Natural killer cell treated with Interleukin-12 subunit alpha and Interleukin-12 subunit beta and Interleukin-15 and Interleukin-18, amount 100 ng/mL, for 72 hours (primary cell): ENCODE measurements at regions not wholly inside any gene's neighbourhood (a gene's known extent, or its start where the extent isn't known, plus 50 kb on each side); places are given as distances from the start of the nearest gene placed in this dataset.

ENCODE experiments used
- ATAC-seq, 2 donors: fragments of 150-1000 bp; cut with Tn5 transposase in 1 of 2; sonication (Bioruptor Pico), chemical (Tn5 transposase) in 1 of 2; 2 replicates each; pipeline ENCODE4 v1.10.0; 2021
- DNase-seq: peaks from one replicate; pipeline ENCODE4 v3.0.0; 2022; ENCODE audit warnings: low spot score
- H3K27ac Mint-ChIP-seq, 2 donors: 1 replicate in 1 of 2; 2 replicates in 1 of 2; pipeline ENCODE4 v1.8.0; 2022; ENCODE audit warnings: mixed read lengths in 2 of 2, mild to moderate bottlenecking in 1 of 2, moderate library complexity in 1 of 2
- H3K27me3 Mint-ChIP-seq, 2 donors: 1 replicate in 1 of 2; 2 replicates in 1 of 2; pipeline ENCODE4 v1.8.0; 2022; ENCODE audit warnings: mixed read lengths in 2 of 2
- H3K36me3 Mint-ChIP-seq: one replicate; pipeline ENCODE4 v1.8.0; 2022; ENCODE audit warnings: mixed read lengths
- H3K4me1 Mint-ChIP-seq, 2 donors: 1 replicate in 1 of 2; 2 replicates in 1 of 2; pipeline ENCODE4 v1.8.0; 2022; ENCODE audit warnings: low read depth in 2 of 2, mixed read lengths in 2 of 2, mild to moderate bottlenecking in 1 of 2
- H3K4me3 Mint-ChIP-seq: one replicate; pipeline ENCODE4 v1.8.0; 2022; ENCODE audit warnings: mixed read lengths
- H3K9me3 Mint-ChIP-seq: 2 replicates; pipeline ENCODE4 v1.8.0; 2022; ENCODE audit warnings: mixed read lengths

DNA sequence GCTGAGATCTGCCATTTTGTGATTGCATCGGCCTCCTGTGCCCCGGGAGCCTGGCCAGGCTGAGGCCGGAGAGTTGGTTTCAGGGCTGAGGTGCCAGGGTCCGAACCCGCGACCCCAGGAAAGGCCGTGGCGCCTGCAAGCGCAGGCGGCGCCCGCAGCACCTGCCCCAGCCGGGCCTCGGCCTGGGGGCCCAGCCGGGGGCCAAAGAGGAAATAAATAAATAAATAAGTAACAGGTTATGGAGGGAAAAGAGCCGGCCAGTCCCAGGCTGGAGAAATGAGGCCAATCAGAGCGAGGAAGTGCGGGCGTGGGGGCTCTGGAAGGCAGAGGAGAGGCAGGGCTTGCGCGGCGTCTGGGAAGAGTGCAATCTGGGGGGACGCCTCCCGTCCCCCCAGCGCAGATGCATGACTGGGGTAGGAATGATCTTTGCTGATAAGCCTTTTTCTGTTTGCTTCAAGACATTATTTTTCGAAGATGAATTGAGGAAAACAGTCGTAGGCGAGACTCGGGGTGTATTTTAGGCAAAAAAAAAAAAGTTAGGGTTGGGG is 145.6 kb upstream of the ZNF536 start:
- Mint-ChIP-seq H3K9me3 (no peaks in the 10 kb centered on the region), H3K36me3 (peaks cover 11% of the 10 kb centered on the region), H3K27me3 (peaks cover 52 to 71% of the 10 kb centered on the region in 2 donors), H3K4me3 (peak overlapping the region; percentile 90), H3K27ac (peak overlapping the region; percentile 31 to 34), H3K4me1 (peaks cover 19 to 22% of the 10 kb centered on the region in 2 donors)
- DNase-seq: no peak
- no peak for ATAC-seq

DNA sequence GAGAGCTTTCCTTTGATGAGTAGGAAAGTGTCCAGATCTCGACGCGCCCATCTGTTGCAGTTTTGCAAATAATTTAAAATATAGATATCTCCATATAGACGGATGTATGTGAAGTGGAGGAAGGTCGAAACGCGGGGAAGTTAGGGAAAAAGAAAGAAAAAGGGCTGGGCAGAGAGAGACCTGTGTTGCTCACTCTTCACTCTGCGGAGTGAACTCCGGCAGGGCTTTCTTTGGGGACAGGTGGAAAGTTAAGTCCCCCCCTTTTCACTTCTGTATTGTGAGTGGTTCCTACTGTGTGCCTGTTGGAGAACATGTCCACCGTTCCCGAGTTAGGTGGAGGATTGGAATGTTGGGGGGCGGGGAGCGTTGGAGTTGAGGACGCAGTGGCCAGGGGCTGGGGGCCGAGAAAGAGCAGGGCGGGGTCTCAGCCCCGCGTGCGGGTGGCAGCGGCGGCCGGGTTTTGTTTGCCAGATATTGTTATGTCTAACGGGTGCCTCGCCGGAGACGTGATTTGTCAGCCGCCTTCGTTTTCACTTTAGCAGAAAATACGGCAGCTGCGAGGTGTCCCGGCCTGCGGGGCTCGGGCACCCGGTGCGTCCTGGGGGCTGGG is 145.1 kb upstream of the ZNF536 start:
- DNase-seq: no peak
- H3K4me3 Mint-ChIP-seq: peak overlapping the region; percentile 90
- H3K9me3 Mint-ChIP-seq: no peaks in the 10 kb centered on the region
- ATAC-seq: no peak
- H3K4me1 Mint-ChIP-seq: peaks cover 19 to 22% of the 10 kb centered on the region in 2 donors
- H3K36me3 Mint-ChIP-seq: peaks cover 11% of the 10 kb centered on the region
- peaks cover 48 to 72% of the 10 kb centered on the region in 2 donors for H3K27me3 Mint-ChIP-seq
- H3K27ac Mint-ChIP-seq: peak overlapping the region; percentile 31 to 34

DNA sequence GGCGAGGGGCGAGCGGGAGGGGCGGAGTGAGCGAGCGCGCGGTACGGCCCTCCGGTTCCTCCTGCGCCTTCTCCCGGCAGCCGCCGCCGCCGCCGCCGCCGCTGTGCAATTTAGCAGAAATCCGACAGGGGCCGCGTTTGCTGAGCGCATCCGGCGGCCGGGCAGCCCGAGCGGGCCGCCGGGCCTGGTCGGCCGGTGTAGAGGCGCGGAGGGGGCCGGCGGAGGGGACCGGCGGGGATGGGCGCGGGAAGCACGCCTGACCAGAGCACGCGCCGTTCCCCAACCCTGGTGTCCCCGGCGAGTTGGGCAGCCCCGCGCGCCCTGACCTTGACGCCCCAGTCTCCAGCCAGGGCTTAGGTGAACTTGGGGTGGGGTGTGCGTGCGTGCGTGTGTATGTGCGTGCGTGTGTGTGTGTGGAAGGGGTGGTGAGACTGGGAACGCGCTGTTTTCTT is 144.5 kb upstream of the ZNF536 start:
- no peak overlapping the region for H3K27ac Mint-ChIP-seq
- peak; percentile 64 to 80 for ATAC-seq
- peaks cover 19 to 22% of the 10 kb centered on the region in 2 donors for H3K4me1 Mint-ChIP-seq
- H3K27me3 Mint-ChIP-seq: peaks cover 53 to 76% of the 10 kb centered on the region in 2 donors
- no peak for DNase-seq
- no peaks in the 10 kb centered on the region for H3K9me3 Mint-ChIP-seq
- peak overlapping the region; percentile 22 for H3K4me3 Mint-ChIP-seq
- peaks cover 11% of the 10 kb centered on the region for H3K36me3 Mint-ChIP-seq

DNA sequence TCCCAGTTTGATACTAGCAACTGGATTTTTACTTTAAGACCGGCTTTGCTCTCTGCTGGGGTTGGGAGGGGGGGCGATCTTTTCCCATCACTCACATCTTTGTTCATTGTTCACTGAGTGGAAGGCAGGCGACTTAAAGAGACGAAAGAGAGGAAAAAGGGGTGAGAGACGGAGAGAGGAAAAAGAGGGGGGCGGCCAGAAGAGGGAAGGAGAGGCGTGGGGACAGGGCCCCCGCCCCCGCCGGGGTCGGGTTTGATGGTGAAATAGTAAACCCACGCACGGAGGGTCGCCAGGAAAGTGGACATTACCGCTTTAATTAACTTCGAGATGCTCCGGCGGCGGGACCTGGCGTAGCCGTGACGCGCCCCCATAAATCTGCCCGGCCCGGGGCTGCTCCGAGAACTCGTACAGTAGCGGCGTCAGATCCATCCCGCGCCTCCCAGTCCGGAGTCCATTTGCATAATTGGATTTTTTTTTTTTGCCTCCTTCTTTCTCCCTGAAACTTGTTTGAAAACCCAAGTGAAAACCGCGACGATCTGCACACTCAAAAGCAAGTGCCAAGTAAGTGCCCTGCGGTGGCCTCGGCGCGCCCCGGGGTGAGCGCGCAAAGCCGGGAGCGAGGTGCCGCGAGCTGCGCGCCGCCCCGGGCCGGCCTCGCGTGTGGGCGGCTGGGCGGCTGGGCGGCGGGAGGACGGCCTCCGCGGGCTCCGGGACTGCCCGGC is 143.9 kb upstream of the ZNF536 start:
- peak overlapping the region; percentile 22 for H3K4me3 Mint-ChIP-seq

DNA sequence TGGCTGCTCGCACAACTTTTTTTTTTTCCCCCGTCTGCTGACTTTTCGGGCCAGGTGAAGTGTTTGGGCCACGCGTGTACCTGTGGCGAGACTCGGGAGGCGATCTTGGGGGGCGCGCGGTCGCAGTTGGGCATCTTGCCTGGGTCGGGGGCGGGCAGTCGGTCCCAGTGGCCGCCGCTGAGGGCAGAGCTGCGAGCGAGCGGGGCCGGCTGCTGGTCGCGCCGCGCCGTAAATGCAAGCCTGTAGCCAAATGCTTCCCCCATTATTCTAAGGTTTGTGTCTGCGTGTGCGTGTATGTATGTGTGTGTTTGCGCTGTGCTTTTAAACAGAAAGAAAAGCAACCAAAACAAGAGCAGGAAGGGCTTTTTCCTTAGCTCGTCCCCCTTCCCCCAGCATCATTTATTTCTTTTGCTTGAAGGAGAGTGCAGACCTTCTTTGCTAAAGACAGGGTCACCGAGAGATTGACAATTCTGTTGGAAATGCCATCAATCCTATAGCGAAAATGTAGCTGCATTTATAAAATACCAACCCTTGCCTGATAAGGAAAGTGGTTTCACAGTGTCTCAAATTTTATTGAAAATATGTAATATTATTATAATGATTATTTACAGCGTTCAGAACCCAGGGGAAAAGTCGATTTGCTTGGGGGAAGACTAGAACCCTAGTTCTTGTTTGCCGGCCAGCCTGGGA is 143.2 kb upstream of the ZNF536 start:
- DNase-seq: no peak

More for the DNA sequence above, 143.9 kb upstream of the ZNF536 start:
- Mint-ChIP-seq H3K27me3 (peaks cover 50 to 74% of the 10 kb centered on the region in 2 donors), H3K36me3 (peaks cover 8% of the 10 kb centered on the region), H3K9me3 (no peaks in the 10 kb centered on the region), H3K27ac (no peak overlapping the region), H3K4me1 (peaks cover 17% of the 10 kb centered on the region in 2 donors)
- ATAC-seq (no peak), DNase-seq (no peak)

DNA sequence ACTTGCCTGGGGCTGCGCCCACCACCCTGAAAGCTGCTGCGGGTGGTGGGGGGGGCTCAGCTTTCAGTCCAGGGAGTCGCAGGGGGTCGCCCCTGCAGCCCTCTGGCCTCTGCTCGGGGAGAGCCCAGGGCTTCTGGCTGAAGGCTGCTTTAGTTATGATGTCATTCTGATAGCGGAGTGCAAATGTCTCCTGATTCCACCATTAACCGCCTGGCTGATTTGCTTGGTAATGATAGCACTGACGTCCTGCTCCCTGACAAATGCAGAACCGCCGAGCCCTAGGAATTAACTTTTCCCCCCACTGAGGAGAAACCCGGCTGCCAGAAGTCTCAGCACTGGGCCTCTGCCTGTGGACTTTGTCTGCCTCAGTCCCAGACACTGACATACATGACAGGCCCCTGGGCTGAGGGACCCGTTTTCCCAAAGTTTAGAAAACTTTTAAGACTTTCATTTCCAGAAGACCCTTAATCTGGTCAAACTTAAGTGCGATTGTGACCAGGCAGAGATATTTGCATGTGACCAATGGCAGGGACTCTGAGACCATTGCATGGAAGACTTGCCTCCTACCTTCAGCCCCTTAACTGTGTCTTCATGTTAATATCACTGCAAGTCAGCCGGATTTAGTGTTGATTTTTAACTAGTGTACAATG is 142.5 kb upstream of the ZNF536 start:
- ATAC-seq (no peak), DNase-seq (no peak)
- peaks cover 15 to 16% of the 10 kb centered on the region in 2 donors for H3K4me1 Mint-ChIP-seq
- H3K27ac Mint-ChIP-seq: no peak overlapping the region
- peaks cover 39 to 62% of the 10 kb centered on the region in 2 donors for H3K27me3 Mint-ChIP-seq
- no peaks in the 10 kb centered on the region for H3K9me3 Mint-ChIP-seq
- no peak overlapping the region for H3K4me3 Mint-ChIP-seq
- peaks cover 6% of the 10 kb centered on the region for H3K36me3 Mint-ChIP-seq

More for the DNA sequence above, 143.2 kb upstream of the ZNF536 start:
- H3K36me3 Mint-ChIP-seq: peaks cover 6% of the 10 kb centered on the region
- H3K4me1 Mint-ChIP-seq: peaks cover 15 to 16% of the 10 kb centered on the region in 2 donors
- ATAC-seq: no peak
- no peaks in the 10 kb centered on the region for H3K9me3 Mint-ChIP-seq
- peaks cover 45 to 67% of the 10 kb centered on the region in 2 donors for H3K27me3 Mint-ChIP-seq
- no peak overlapping the region for H3K27ac Mint-ChIP-seq
- H3K4me3 Mint-ChIP-seq: peak overlapping the region; percentile 61

DNA sequence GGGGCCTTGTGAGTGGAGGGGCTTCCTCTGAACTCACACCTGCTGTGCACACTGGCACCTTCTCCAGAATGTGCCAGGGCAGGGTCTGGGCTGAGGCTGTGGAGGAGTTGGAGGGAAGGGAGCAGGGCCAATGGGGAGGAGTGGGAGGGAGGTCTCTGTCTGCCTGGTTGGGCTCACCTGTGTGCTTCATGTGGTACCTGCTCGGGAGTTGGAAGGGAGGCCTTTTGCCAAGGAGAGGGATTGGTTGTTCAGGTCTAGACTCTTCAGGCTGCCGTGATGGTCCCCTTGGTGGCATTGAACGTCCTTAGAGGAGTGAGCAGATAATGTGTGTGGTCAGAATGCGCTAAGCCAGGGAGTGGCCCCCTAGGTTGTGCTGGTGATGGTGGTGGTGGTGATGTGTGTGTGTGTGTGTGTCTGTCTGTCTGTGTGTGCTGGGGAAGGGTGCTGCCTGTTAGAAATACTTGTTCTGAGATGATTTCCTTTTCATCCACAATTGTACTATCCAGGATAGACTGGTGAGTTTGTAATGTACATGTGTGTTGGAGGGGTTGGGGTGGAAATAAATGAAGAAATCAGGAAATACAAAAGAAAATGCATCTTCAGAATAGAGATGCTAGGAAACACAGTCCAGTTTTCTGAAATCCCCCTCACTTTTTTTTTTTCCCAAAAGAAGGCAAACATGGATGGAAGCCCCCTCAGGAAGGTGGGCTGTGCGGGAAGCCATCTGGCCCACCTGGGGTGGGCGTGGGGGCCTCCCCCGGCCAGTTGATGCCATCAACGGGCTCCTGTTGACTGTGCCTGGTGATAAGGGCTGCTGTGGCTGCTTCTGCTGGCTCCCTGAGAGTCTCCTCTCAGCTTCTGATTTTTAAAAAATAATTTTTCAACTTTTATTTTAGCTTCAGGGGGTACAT is 140.5 kb upstream of the ZNF536 start:
- Mint-ChIP-seq H3K27me3 (peaks cover 40 to 61% of the 10 kb centered on the region in 2 donors), H3K4me1 (peaks cover 6% of the 10 kb centered on the region in 2 donors), H3K27ac (no peak overlapping the region), H3K9me3 (no peaks in the 10 kb centered on the region), H3K36me3 (no peaks in the 10 kb centered on the region), H3K4me3 (no peak overlapping the region)
- ATAC-seq: peak in 1 of 2 donors; percentile 7
- no peak for DNase-seq

DNA sequence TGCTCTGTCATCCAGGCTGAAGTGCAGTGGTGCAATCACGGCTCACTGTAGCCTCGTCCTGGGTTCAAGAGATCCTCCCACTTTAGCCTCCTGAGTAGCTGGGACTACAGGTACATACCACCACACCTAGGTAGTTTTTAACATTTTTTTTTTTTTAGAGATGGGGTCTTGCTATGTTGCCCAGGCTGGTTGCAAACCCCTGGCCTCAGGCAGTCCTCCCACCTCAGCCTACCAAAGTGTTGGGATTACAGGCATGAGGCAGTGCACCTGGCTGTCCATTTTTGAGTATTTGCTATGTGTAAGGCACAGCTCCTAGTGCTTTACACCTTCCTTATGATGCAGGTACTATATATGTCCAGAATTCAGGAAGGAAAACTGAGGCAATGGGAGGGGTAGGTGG is 138.8 kb upstream of the ZNF536 start:
- H3K9me3 Mint-ChIP-seq: no peaks in the 10 kb centered on the region
- H3K4me3 Mint-ChIP-seq: no peak overlapping the region
- H3K27me3 Mint-ChIP-seq: peaks cover 35 to 69% of the 10 kb centered on the region in 2 donors
- H3K4me1 Mint-ChIP-seq: no peaks in the 10 kb centered on the region
- no peaks in the 10 kb centered on the region for H3K36me3 Mint-ChIP-seq
- no peak overlapping the region for H3K27ac Mint-ChIP-seq
- DNase-seq (no peak), ATAC-seq (no peak)

DNA sequence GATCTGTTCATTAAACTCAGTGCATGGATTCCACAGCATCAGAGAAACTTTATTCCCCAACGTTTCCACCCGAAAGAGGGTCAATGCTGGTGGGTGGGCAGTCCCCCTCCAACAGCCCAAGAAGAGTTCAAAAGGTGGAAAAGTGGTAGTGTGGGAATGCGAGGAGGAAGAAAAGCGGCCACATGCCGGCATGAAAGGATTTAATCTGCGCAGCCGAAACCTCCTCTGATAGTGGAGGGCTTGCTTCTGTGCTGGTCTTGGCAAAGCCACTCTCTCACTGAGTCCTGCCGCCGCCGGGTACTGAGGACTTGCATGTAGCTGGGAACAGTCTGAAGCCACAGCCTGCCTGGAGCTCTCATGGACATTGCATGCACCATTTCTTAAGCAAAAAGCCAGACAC is 136.2 kb upstream of the ZNF536 start:
- Mint-ChIP-seq H3K9me3 (no peaks in the 10 kb centered on the region), H3K27me3 (peaks cover 34 to 53% of the 10 kb centered on the region in 2 donors), H3K27ac (no peak overlapping the region), H3K4me3 (no peak overlapping the region), H3K4me1 (no peaks in the 10 kb centered on the region), H3K36me3 (no peaks in the 10 kb centered on the region)
- DNase-seq (no peak), ATAC-seq (no peak)

DNA sequence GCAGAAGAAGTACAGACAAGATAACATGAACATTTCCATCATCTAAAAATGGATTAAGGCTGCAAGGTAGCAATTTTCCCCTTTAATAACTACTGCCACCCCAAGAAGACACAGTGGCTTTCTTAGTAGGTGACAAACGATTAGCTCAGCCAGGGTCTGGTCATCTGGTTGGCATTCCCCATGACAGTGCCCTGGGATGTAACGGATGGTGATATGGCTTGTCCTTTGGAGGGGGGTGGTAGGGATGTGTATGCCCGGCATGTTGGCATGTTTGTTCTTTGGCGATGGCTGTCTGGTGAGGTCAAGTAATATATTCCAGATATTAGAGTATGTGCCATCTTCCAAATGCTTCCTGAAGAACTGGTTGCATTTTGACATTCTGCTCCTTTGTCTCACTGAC is 135.6 kb upstream of the ZNF536 start:
- no peaks in the 10 kb centered on the region for H3K4me1 Mint-ChIP-seq
- DNase-seq (no peak), ATAC-seq (no peak)
- no peaks in the 10 kb centered on the region for H3K36me3 Mint-ChIP-seq
- no peak overlapping the region for H3K27ac Mint-ChIP-seq
- H3K27me3 Mint-ChIP-seq: peaks cover 32 to 47% of the 10 kb centered on the region in 2 donors
- H3K9me3 Mint-ChIP-seq: no peaks in the 10 kb centered on the region
- H3K4me3 Mint-ChIP-seq: no peak overlapping the region

DNA sequence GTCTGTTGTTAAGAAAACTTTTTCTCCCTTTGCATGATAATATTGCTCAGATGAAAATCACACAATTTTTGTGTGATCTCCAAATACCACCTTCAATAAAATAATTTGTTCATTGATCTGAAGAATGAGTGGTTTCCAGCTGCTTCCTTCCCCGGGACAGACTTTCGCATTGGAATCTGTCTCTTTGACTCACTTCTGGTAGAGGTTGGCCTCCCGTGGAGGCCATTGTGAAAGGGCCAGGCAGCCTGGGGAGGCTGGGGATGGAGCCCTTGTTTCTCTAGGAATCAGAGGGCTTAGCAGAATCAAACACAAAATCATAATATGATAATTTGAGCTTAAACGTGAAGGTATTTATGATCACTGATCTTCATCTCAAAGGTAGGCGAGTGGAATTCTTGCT is 135.0 kb upstream of the ZNF536 start:
- no peaks in the 10 kb centered on the region for H3K4me1 Mint-ChIP-seq
- DNase-seq: no peak
- peaks cover 32 to 42% of the 10 kb centered on the region in 2 donors for H3K27me3 Mint-ChIP-seq
- no peak for ATAC-seq
- no peaks in the 10 kb centered on the region for H3K9me3 Mint-ChIP-seq
- H3K4me3 Mint-ChIP-seq: no peak overlapping the region
- H3K27ac Mint-ChIP-seq: no peak overlapping the region
- H3K36me3 Mint-ChIP-seq: no peaks in the 10 kb centered on the region

DNA sequence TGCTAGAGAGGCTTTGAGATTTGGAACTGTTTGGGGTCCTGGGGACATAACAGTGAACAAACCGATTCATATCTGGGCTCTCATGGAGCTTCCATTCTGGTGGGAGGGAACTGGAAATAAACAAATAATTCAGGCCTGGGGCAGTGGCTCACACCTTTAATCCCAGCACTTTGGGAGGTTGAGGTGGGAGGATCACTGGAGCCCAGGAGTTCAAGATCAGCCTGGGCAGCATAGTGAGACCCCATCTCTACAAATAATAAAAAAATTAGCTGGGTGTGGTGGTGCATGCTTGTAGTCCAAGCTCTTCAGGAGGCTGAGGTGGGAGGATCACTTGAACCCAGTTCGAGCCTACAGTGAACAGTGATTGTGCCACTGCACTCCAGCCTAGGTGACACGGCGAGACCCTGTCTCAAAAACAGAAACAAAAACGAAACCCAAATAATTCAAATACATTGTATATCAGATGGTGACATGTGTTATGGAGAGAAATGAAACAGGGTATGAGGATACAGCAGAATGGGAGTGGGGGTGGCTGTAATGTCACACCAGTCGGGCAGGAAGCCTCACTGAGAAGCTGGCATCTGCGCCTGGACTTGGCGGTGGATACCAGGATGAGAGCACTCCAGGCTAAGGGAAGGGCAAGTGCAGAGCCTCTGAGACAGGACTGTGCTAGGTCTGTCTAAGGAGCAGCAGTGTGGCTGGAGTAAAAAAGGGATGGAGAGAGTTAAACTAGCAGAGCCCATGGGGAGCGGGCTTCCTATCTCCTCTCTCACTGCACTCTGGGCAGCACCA is 131.1 kb upstream of the ZNF536 start:
- Mint-ChIP-seq H3K4me3 (no peak overlapping the region), H3K27me3 (peaks cover 31 to 44% of the 10 kb centered on the region in 2 donors), H3K9me3 (no peaks in the 10 kb centered on the region), H3K36me3 (no peaks in the 10 kb centered on the region), H3K27ac (no peak overlapping the region), H3K4me1 (no peaks in the 10 kb centered on the region)
- ATAC-seq (peak in 1 of 2 donors; percentile 31), DNase-seq (no peak)
